Uterus (tissue), 3 donors: ENCODE measurements at regions not wholly inside any gene's neighbourhood (a gene's known extent, or its start where the extent isn't known, plus 50 kb on each side); places are given as distances from the start of the nearest gene placed in this dataset.

ENCODE experiments used
- DNase-seq, 2 donors: peaks; one replicate each; pipeline ENCODE4 v3.0.0-alpha.2; 2019 to 2020
- H3K27ac ChIP-seq, 2 donors: fragments of 200-600 bp; sonication (generic); 1 replicate in 1 of 2; 2 replicates in 1 of 2; pipeline ENCODE4 v1.5.1; 2016 to 2018
- H3K27me3 ChIP-seq, 2 donors: fragments of 200-600 bp; sonication (generic); one replicate each; pipeline ENCODE4 v1.5.1; 2018 to 2019; ENCODE audit warnings: control low read depth in 1 of 2
- H3K36me3 ChIP-seq, 2 donors: fragments of 200-600 bp; sonication (generic); one replicate each; pipeline ENCODE4 v1.5.1; 2019; ENCODE audit warnings: control low read depth in 1 of 2
- H3K4me1 ChIP-seq, 2 donors: fragments of 200-600 bp; sonication (generic); one replicate each; pipeline ENCODE4 v1.5.1; 2018 to 2019; ENCODE audit warnings: control low read depth in 1 of 2
- H3K4me3 ChIP-seq, 2 donors: fragments of 200-600 bp; sonication (generic); 1 replicate in 1 of 2; 2 replicates in 1 of 2; pipeline ENCODE4 v1.5.1; 2018 to 2019; ENCODE audit warnings: mild to moderate bottlenecking in 1 of 2
- H3K9me3 ChIP-seq, 2 donors: fragments of 200-600 bp; sonication (generic); one replicate each; pipeline ENCODE4 v1.5.1; 2019; ENCODE audit warnings: control low read depth in 1 of 2
- POLR2A ChIP-seq, 2 donors: fragments of 450-650 bp; IDR thresholded peaks; one replicate each; pipeline ENCODE4 v1.6.1; 2016; ENCODE audit warnings: antibody characterized with exemption in 2 of 2, mild to moderate bottlenecking in 1 of 2, moderate library complexity in 1 of 2
- intact Hi-C: fragments of 100-400 bp; cut with DNase I; formaldehyde crosslinking; loops from one replicate; pipeline ENCODE4 v1.15.1; 2023; ENCODE audit warnings: low total_unique reads
- TF ChIP-seq, protein P1 (sequence below), 4 experiments: fragments of 200-600 bp in 2 of 4; fragments of 450-650 bp in 2 of 4; sonication (generic) in 2 of 4; IDR thresholded peaks; one replicate each; pipeline ENCODE4 v1.5.1; 2016 to 2019; ENCODE audit warnings: antibody characterized with exemption in 4 of 4, mild to moderate bottlenecking in 2 of 4, moderate library complexity in 1 of 4
- donor health status: DM: yes; HTN: yes; CAD: no.

- Histone ChIP-seq H3K27me3 (no peaks in the 10 kb centered on the region), H3K4me1 (no peaks in the 10 kb centered on the region), H3K4me3 (no peak overlapping the region), H3K9me3 (no peaks in the 10 kb centered on the region), H3K27ac (no peak overlapping the region), H3K36me3 (no peaks in the 10 kb centered on the region)
- intact Hi-C loops, result no loop called here
- TF ChIP-seq POLR2A (IDR thresholded peaks at IDR 0.05), result no peak
- no peak for DNase-seq
Measured at GRCh38 chr14:97253756-97254155, 456.6 kb downstream of the VRK1 start.

DNA sequence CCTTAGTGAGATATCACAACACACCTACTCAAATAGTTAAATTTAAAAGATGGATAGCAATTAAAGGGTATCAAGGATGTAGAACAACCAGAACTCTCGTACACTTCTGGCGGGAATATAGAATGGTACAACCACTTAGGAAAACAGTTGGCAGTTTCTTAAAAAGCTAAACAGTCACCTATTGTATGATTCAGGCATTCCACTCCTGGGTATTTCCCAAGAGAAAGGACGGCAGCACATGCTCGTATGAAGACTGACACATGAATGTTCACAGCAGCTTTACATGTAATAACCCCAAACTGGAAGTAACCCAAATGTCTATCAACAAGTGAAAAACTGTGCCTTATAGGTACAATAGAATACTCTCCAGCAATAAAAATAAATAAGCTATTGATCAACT, 465.2 kb downstream of the VRK1 start:
- H3K27ac ChIP-seq, result no peak overlapping the region
- no peak overlapping the region for H3K4me3 ChIP-seq
- no peaks in the 10 kb centered on the region for H3K4me1 ChIP-seq
- DNase-seq, result no peak
- H3K36me3 ChIP-seq, result no peaks in the 10 kb centered on the region
- no peaks in the 10 kb centered on the region for H3K9me3 ChIP-seq
- no peaks in the 10 kb centered on the region for H3K27me3 ChIP-seq
- intact Hi-C loops, result no loop called here
- TF ChIP-seq, protein P1, sequence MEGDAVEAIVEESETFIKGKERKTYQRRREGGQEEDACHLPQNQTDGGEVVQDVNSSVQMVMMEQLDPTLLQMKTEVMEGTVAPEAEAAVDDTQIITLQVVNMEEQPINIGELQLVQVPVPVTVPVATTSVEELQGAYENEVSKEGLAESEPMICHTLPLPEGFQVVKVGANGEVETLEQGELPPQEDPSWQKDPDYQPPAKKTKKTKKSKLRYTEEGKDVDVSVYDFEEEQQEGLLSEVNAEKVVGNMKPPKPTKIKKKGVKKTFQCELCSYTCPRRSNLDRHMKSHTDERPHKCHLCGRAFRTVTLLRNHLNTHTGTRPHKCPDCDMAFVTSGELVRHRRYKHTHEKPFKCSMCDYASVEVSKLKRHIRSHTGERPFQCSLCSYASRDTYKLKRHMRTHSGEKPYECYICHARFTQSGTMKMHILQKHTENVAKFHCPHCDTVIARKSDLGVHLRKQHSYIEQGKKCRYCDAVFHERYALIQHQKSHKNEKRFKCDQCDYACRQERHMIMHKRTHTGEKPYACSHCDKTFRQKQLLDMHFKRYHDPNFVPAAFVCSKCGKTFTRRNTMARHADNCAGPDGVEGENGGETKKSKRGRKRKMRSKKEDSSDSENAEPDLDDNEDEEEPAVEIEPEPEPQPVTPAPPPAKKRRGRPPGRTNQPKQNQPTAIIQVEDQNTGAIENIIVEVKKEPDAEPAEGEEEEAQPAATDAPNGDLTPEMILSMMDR (IDR thresholded peaks at IDR 0.05), result no peak
- TF ChIP-seq POLR2A (IDR thresholded peaks at IDR 0.05), result no peak

- Histone ChIP-seq H3K36me3 (no peaks in the 10 kb centered on the region), H3K4me3 (no peak overlapping the region), H3K4me1 (no peaks in the 10 kb centered on the region), H3K9me3 (no peaks in the 10 kb centered on the region), H3K27ac (no peak overlapping the region), H3K27me3 (no peaks in the 10 kb centered on the region)
- intact Hi-C loops, result no loop called here
- DNase-seq, result no peak
- TF ChIP-seq, protein P1 (IDR thresholded peaks at IDR 0.05), result no peak
- TF ChIP-seq POLR2A (IDR thresholded peaks at IDR 0.05), result no peak
Measured at GRCh38 chr14:97264516-97265230, 467.5 kb downstream of the VRK1 start.

DNA sequence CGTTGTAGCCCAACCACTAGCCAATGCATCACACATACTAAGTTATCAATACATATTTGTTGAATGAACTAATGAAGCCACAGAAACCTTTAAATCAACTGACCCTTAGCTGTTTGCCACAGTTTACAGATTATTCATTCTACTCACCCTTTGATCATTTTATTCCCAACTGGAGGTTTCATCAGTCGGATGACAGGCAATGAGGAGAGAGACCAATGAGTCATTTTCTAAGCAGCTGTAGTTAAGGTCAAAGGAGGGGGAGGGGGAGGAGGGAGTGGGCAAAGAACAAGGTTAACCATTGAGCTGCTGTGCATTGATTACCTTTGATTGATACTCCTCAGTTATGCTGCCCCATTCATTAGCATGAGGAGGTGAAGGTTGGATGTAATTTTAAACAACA, 469.5 kb downstream of the VRK1 start:
- TF ChIP-seq POLR2A (IDR thresholded peaks at IDR 0.05), result no peak
- TF ChIP-seq, protein P1 (IDR thresholded peaks at IDR 0.05), result no peak
- H3K4me1 ChIP-seq, result no peaks in the 10 kb centered on the region
- H3K27ac ChIP-seq, result no peak overlapping the region
- H3K27me3 ChIP-seq, result no peaks in the 10 kb centered on the region
- no peak overlapping the region for H3K4me3 ChIP-seq
- H3K9me3 ChIP-seq, result no peaks in the 10 kb centered on the region
- H3K36me3 ChIP-seq, result no peaks in the 10 kb centered on the region
- intact Hi-C loops, result no loop called here
- DNase-seq, result no peak

- Histone ChIP-seq H3K4me1 (no peaks in the 10 kb centered on the region), H3K9me3 (no peaks in the 10 kb centered on the region), H3K4me3 (no peak overlapping the region), H3K27ac (no peak overlapping the region), H3K27me3 (no peaks in the 10 kb centered on the region), H3K36me3 (no peaks in the 10 kb centered on the region)
- intact Hi-C loops, result no loop called here
- TF ChIP-seq, protein P1 (IDR thresholded peaks at IDR 0.05), result no peak
- TF ChIP-seq POLR2A (IDR thresholded peaks at IDR 0.05), result no peak
- DNase-seq, result no peak
Measured at GRCh38 chr14:97267509-97267908, 470.3 kb downstream of the VRK1 start.

GRCh38 chr14:97268097-97268496, 470.9 kb downstream of the VRK1 start:
- intact Hi-C loops, result no loop called here
- H3K27ac ChIP-seq, result no peak overlapping the region
- TF ChIP-seq POLR2A (IDR thresholded peaks at IDR 0.05), result no peak
- TF ChIP-seq, protein P1 (IDR thresholded peaks at IDR 0.05), result no peak
- no peak for DNase-seq
- no peaks in the 10 kb centered on the region for H3K4me1 ChIP-seq
- no peaks in the 10 kb centered on the region for H3K36me3 ChIP-seq
- H3K4me3 ChIP-seq, result no peak overlapping the region
- no peaks in the 10 kb centered on the region for H3K27me3 ChIP-seq
- no peaks in the 10 kb centered on the region for H3K9me3 ChIP-seq
